Adrenal gland (tissue), 5 donors: ENCODE measurements at regions not wholly inside any gene's neighbourhood (a gene's known extent, or its start where the extent isn't known, plus 50 kb on each side); places are given as distances from the start of the nearest gene placed in this dataset.

Source experiments
- CTCF ChIP-seq, 6 experiments: fragments of 450-650 bp in 4 of 6; fragments of 200-600 bp in 2 of 6; sonication (generic) in 1 of 6; IDR thresholded peaks; 1 replicate in 5 of 6; 2 replicates in 1 of 6; pipeline versions ENCODE4 v1.5.1 to v1.8.0; 2016 to 2021; ENCODE audit warnings: antibody characterized with exemption in 6 of 6, mild to moderate bottlenecking in 2 of 6, moderate library complexity in 1 of 6
- POLR2A ChIP-seq, 2 donors: fragments of 450-650 bp; IDR thresholded peaks; one replicate each; pipeline ENCODE4 v1.6.1; 2017; ENCODE audit warnings: antibody characterized with exemption in 2 of 2, mild to moderate bottlenecking in 2 of 2, moderate library complexity in 1 of 2
- donor health status: DM: no; HTN: no; CAD: no.

GRCh38 chr4:132763465-132763864 lies 385.6 kb upstream of the PCDH10 start:
- TF ChIP-seq CTCF (IDR thresholded peaks at IDR 0.05) = no peak
- no peak for TF ChIP-seq POLR2A (IDR thresholded peaks at IDR 0.05)
